Upper lobe of right lung (tissue), 1 donor: ENCODE measurements at regions not wholly inside any gene's neighbourhood (a gene's known extent, or its start where the extent isn't known, plus 50 kb on each side); places are given as distances from the start of the nearest gene placed in this dataset.
"Not testable (repeated sequence)": the region's sequence is repeated elsewhere in the genome, so short reads cannot be mapped to it uniquely, and the experiment has no call there.

ENCODE experiments used
- ATAC-seq: fragments of 200-7000 bp; cut with Tn5 transposase; one replicate; pipeline ENCODE4 v1.9.1; 2020; ENCODE audit warnings: mild to moderate bottlenecking, moderate library complexity
- DNase-seq: peaks from one replicate; pipeline ENCODE4 v3.0.0-alpha.2; 2020
- H3K27ac ChIP-seq: fragments of 200-600 bp; one replicate; pipeline ENCODE4 v1.8.0; 2022
- H3K27me3 ChIP-seq: fragments of 200-600 bp; one replicate; pipeline ENCODE4 v1.8.0; 2022; ENCODE audit warnings: mild to moderate bottlenecking
- H3K36me3 ChIP-seq: fragments of 200-600 bp; one replicate; pipeline ENCODE4 v1.8.0; 2022
- H3K4me1 ChIP-seq: fragments of 200-600 bp; one replicate; pipeline ENCODE4 v1.8.0; 2022
- H3K4me3 ChIP-seq: fragments of 200-600 bp; one replicate; pipeline ENCODE4 v1.8.0; 2022; ENCODE audit warnings: mild to moderate bottlenecking
- H3K9me3 ChIP-seq: fragments of 200-600 bp; one replicate; pipeline ENCODE4 v1.8.0; 2022
- intact Hi-C: fragments of 100-400 bp; cut with DNase I; formaldehyde crosslinking; loops from one replicate; pipeline ENCODE4 v1.11.0; 2022
- TF ChIP-seq, protein P1 (sequence below): fragments of 200-600 bp; IDR thresholded peaks from one replicate; pipeline ENCODE4 v1.8.0; 2022; ENCODE audit warnings: antibody characterized with exemption
- donor health status: DM: no; HTN: yes; CAD: no; lungs with severe emphysema.

DNA sequence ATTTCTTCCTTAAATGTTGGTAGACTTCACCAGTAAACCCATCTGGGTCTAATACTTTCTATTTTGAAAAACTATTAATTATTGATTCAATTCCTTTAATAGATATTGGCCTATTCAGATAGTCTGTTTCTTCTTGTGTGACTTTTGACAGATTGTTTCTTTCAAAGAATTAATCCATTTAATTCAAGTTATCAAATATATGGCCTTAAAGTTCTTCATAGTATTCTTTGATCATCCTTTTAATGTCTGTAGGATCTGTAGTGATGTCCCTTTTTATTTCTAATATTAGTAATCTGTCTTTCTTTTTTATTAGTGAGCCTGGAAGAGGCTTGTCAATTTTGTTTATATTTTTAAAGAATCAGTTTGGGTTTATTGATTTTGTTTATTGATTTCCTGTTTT lies 190.0 kb downstream of the SLC38A4 start:
- Histone ChIP-seq H3K9me3 (peaks cover 6% of the 10 kb centered on the region), H3K36me3 (no peaks in the 10 kb centered on the region), H3K27ac (no peak overlapping the region), H3K4me1 (no peaks in the 10 kb centered on the region), H3K4me3 (no peak overlapping the region), H3K27me3 (no peaks in the 10 kb centered on the region)
- TF ChIP-seq, protein P1, sequence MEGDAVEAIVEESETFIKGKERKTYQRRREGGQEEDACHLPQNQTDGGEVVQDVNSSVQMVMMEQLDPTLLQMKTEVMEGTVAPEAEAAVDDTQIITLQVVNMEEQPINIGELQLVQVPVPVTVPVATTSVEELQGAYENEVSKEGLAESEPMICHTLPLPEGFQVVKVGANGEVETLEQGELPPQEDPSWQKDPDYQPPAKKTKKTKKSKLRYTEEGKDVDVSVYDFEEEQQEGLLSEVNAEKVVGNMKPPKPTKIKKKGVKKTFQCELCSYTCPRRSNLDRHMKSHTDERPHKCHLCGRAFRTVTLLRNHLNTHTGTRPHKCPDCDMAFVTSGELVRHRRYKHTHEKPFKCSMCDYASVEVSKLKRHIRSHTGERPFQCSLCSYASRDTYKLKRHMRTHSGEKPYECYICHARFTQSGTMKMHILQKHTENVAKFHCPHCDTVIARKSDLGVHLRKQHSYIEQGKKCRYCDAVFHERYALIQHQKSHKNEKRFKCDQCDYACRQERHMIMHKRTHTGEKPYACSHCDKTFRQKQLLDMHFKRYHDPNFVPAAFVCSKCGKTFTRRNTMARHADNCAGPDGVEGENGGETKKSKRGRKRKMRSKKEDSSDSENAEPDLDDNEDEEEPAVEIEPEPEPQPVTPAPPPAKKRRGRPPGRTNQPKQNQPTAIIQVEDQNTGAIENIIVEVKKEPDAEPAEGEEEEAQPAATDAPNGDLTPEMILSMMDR, result no peak
- ATAC-seq (no peak), DNase-seq (no peak)
- intact Hi-C loops, result no loop called here

DNA sequence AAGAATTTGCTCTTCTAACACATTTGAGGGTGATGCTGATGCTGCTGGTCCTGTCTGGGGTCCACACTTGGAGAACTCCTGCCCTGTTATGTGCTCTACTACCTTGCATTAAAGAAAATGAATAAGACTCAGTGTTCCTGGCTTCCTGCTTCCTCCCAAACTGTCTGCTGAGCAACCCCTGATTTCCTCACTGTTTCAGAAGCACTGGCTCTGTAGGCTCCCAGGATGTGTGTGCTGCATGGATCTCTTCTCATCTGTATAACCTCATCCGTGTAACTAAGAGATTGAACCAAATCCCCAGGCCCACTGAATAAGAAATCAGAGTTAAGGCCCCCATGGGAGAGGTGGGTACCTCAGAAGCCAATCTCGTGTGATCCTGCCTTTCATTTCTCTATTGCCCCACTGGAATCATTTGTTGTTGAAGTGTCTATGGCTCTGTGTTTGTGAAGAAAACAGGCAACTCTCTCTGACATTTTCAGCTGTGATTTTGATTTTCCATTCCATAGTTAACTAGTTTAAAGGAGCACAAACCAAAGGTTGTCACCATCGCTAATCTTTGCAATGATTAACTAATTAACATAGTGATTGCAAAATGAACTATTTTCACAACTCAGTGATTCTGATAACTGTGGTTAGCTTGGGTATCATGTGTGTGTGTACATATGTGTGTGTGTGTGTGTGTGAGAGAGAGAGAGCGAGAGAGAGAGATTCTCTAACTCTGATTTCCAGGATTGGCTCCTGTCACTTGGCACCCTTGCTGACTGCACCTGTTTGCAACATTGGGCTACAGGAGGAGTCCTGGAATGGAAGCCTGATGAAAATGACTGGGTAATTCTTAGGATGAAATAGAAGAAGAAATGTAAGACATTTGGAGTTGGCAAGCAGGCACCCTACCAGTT lies 196.2 kb downstream of the SLC38A4 start:
- intact Hi-C loops, result no loop called here
- no peaks in the 10 kb centered on the region for H3K36me3 ChIP-seq
- H3K27me3 ChIP-seq, result no peaks in the 10 kb centered on the region
- H3K4me1 ChIP-seq, result no peaks in the 10 kb centered on the region
- H3K4me3 ChIP-seq, result no peak overlapping the region
- DNase-seq (no peak), ATAC-seq (no peak)
- H3K9me3 ChIP-seq, result no peaks in the 10 kb centered on the region
- H3K27ac ChIP-seq, result no peak overlapping the region
- TF ChIP-seq, protein P1, result no peak

DNA sequence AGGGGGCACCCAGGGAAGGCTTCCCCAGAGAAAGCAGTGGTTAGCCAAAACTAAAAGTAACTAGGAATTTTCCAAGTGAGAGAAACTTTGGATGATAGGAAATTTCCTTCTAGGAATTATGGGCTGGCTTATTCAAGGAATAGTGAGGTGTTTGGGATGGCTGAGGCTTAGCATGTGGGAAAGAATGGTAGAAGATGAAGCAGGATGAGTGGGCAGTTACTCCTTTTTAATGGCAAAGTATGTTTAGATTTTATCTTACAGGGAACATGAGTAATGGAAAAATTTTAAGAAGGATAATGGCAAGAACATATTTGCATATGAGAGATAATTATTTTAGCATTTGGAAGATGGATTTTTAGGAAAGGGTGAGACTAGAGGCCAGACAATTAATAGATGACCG lies 197.6 kb downstream of the SLC38A4 start:
- Histone ChIP-seq H3K27ac (no peak overlapping the region), H3K27me3 (no peaks in the 10 kb centered on the region), H3K9me3 (no peaks in the 10 kb centered on the region), H3K36me3 (no peaks in the 10 kb centered on the region), H3K4me1 (no peaks in the 10 kb centered on the region), H3K4me3 (no peak overlapping the region)
- no peak for ATAC-seq
- DNase-seq, result no peak
- intact Hi-C loops, result no loop called here
- TF ChIP-seq, protein P1, result no peak

DNA sequence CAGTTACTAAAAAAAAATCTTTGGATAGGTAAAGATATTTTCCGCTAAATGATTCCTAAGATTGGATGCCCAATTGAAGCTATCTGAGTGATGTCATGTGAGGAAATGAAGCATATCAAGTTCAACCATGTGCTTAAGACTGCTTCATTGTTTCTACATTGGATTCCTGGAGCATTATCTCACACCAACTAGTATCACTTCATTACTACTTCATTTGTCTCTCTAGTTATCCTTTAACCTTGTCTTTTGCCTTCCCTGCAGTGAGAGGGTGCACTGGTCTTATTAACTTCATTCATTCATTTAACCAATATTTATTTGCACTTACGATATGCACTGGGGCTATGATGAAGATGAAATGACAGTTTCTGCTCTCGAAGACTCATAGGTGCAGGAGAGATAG lies 198.1 kb downstream of the SLC38A4 start:
- Histone ChIP-seq H3K36me3 (no peaks in the 10 kb centered on the region), H3K4me3 (no peak overlapping the region), H3K9me3 (no peaks in the 10 kb centered on the region), H3K4me1 (no peaks in the 10 kb centered on the region), H3K27ac (no peak overlapping the region), H3K27me3 (no peaks in the 10 kb centered on the region)
- DNase-seq, result no peak
- TF ChIP-seq, protein P1, result no peak
- no peak for ATAC-seq
- intact Hi-C loops, result no loop called here

DNA sequence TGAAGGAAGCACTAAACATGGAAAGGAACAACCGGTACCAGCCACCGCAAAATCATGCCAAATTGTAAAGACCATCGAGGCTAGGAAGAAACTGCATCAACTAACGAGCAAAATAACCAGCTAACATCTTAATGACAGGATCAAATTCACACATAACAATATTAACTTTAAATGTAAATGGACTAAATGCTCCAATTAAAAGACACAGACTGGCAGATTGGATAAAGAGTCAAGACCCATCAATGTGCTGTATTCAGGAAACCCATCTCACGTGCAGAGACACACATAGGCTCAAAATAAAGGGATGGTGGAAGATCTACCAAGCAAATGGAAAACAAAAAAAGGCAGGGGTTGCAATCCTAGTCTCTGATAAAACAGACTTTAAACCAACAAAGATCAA lies 206.3 kb downstream of the SLC38A4 start:
- H3K27me3 ChIP-seq, H3K36me3 ChIP-seq, H3K4me1 ChIP-seq, H3K9me3 ChIP-seq, intact Hi-C loops, H3K4me3 ChIP-seq, DNase-seq, ATAC-seq, H3K27ac ChIP-seq: not testable (repeated sequence)

DNA sequence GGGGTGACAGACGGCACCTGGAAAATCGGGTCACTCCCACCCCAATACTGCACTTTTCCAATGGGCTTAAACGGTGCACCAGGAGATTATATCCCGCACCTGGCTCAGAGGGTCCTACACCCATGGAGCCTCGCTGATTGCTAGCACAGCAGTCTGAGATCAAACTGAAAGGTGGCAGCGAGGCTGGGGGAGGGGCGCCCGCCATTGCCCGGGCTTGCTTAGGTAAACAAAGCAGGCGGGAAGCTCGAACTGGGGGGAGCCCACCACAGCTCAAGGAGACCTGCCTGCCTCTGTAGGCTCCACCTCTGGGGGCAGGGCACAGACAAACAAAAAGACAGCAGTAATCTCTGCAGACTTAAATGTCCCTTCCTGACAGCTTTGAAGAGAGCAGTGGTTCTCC lies 208.1 kb downstream of the SLC38A4 start:
- H3K4me3 ChIP-seq, DNase-seq, ATAC-seq, H3K4me1 ChIP-seq, H3K36me3 ChIP-seq, H3K9me3 ChIP-seq, H3K27ac ChIP-seq, intact Hi-C loops, H3K27me3 ChIP-seq: not testable (repeated sequence)
